ENCODE measurements at regions not wholly inside any gene's neighbourhood (a gene's known extent, or its start where the extent isn't known, plus 50 kb on each side); places are given as distances from the start of the nearest gene placed in this dataset.

DNA sequence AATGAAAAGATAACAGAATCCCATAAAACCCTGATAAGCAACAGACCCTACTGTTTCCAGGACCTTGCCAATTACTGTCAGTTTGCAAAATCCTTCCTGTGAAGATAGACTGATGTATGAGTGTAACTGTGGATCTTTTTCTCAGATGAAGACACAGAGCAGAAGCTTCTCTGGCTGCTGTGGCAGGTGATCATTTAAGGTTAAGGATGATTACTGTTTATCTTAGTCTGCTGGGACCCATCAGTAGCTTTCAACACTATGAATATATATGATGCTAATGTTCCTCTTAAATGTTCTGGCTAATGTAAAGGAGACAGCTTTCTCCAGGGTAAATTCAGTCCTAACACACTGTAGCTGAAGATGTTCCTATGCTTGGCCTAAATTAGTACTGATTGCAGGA lies 56.0 kb upstream of the CTTNBP2 start:
- no peak for DNase-seq

DNA sequence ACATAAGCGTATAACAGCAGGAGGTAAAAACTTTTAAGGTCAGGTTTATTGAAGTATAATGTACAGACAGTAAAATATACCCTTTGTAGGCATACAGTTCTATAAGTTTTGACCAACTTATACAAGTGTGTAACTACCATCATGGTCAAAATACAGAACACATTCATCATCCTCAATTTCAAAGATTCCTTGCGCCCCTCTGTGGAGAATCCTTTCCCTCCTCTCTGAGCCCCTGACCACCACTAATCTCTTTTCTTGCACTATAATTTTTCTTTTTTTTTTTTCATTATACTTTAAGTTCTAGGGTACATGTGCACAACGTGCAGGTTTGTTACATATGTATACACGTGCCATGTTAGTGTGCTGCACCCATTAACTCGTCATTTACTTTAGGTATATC lies 58.1 kb upstream of the CTTNBP2 start:
- DNase-seq, result no peak

DNA sequence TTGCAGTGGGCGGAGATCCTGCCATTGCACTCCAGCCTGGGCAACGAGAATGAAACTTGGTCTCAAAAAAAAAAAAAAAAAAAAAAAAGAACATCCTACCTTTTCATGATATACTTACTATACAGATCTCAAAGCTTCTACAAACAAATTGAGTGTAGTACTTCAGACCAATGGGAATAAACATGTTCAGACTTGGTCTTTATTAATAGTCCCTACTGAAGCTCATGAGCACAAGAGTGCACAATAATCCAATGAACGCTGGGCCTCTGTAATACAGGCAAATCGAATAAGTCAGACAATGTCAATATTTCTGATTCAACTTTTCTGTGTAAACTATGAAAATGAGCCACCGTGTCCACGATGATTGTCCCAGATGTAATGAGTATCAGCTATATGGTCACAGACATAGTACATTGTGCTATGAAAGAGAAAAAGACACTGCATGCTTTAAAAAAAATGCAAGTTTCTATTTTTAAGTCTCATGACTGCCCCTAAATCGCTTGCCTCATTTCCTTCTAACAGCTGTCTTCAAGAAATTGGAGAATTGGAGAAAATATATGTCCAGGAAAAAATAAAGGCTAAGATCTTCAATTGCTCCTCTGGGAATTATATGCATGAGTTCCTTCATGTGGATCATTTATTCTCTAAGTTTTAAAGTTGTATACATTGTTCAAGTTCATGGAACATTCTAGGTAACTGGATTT lies 64.0 kb upstream of the CTTNBP2 start:
- no peak for DNase-seq

DNA sequence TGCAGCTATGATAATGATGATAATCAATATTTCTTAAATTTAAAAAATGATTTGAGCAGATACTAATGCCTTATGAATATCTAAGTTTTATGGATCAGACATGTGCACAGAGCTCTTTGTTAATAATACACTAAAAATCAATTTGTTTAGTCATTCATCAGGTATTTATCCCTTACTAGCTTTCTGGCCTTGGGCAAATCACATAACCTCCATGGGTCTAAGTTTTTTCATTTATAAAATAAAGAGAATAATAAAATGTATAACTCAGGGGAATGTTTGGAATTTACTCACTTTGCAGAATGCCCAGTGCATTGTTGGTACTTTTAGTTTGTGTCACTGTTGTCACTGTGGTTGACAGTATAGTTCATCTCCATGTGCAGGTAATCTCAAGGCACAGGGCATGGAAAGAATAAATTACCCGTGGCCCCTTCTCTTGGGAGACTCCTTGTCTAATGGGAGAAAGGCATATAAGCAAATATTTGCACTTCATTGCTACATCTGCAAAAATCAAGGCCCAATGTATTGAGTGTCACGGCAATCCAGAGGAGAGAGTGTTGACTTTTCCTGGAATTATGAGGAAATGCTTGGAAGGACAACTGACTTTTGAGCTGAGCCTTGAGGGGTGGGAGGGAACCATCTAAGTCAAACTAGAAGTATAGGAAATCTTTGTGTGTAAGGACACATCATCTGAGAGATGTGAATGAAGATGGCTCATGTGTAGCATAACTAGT lies 64.7 kb upstream of the CTTNBP2 start:
- DNase-seq, result no peak

DNA sequence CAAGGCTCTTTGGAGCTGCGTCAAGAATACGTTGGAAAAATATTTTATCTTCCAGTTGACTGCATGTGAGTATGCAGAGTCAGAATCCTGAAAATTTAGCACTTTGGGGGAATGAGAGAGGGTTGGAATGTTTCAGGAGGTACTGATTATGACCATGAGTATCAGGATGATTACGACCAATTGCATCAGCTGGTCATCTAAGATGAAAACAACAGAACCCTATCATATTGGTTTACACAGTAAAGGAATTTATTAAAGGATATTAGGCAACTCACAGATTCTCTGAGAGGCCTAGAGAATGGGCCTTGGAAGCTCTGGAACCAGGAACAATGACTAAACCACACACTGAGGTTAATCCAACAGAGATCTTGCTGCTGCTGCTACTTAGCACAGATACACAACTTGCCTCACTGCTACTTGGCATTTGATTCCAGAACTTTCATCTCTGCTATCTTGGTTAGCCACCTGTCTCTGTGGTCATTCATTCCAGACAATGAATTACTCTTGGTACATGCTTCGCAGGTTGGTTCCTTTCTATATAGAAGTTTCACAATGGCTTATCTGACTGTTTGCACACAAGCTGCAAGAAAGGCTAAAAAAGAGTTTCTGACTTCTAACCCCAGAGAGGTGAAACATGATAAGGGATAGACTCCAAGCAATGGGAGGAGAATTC lies 68.0 kb upstream of the CTTNBP2 start:
- no peak for DNase-seq

DNA sequence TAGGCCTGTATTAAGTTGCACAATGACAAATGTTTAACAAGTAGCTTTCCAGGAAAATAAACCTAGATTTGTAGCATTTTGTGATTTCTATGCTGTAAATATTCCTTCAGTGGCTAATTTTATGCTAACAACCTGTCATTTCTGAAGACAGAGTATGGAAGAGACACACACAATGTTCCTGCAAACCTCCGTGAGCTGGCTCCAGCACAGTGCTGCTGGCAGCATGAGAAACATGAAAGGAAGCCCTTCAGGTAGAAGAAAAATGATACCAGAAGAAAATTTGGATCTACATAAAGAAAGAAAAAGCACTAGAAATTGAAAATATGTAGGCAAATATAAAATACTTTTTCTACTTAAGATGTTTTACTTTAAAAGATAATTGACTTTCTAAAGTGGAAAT lies 69.5 kb upstream of the CTTNBP2 start:
- no peak for DNase-seq

DNA sequence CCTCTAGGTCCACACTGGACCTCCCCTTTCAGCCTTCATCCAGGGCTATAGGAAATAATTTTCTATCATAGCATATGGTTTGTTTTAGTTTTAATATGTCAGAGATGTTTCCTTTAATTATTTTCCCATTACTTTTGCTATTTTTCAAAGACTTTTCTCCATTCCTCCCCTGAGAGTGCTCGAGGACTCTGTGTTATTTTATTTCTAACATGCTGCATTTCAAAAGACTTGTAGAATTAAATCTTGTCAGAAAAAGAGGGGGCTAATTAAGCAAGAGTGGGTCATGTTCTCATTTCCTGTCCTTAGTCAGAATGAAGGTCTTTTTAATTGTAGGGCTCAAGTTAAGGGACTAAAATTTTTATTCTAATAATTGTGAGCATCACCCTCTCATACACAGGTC lies 71.6 kb upstream of the CTTNBP2 start:
- DNase-seq, result no peak

DNA sequence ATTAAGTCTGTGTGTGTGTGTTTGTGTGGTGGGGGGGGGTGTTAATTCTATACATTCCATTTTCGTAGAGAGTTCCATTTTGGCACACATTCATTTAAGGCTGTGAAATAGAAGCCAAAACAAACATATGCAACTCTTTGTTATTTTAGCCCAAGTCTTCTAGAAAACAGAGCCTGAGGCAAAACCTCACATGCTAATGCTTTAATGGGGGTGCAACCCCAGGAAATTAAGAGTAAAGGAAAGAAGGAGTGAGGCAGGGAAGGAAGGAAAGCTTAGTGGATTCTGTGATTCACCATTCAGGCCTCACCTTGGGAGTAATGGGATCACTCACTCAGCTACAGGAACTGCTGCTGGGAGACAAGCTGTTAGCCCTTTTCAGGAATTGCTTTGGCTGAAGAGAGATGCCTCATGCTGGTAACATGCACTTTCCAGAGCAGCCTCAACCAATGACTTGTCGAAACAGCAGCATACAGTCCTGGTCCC lies 73.0 kb upstream of the CTTNBP2 start:
- DNase-seq, result no peak

- DNase-seq, result no peak
These were observed 76.0 kb upstream of the CTTNBP2 start for GRCh38 chr7:117949232-117949631.

DNA sequence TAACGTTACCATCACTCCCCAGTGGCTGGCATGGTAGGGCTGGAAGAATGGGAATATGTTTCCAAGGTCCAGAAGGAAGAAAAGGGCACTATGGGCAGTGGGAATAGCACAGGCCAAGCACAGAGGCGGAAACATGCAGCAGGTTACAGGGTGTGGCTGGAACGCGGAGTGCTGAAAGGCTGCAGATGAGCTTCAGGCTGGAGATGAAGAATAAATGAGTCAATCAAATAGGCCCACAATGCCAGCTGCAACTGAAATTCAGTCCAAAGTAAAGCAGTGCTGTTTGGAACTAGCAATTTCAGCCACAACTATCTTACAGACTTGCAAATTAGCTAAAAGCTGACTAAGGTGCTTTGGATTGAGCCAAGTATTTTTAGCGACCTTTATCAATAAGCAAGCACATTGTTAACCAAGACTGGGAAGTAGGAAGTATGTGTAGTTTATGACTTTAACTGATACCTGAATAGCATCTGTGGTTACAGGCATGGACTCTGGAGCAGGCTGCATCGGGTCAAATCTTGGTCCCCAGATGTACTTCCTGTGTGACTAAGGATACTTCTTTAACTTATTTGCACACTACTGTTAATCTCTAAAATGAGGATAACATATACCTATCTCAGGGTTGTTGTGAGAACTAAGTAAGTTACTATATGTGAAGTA lies 77.5 kb upstream of the CTTNBP2 start:
- DNase-seq, result no peak

DNA sequence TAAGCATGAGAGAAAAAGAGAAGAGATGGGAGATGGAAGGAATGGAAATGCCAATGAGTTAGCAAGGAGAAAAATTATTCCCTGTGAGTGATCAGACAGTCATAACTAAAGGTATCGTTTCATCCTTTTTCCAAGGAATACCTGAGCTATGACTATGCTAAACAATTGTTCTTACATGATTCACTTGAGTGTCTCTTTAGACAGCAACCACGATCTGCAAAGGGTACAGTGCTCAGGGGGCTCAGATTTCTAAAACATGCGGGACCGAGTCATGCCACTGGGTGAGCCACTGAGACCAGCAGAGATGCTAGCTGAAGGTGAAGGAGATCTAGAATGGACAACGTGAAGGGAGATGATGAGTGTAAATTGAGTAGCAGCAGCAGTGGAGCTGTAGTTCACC lies 78.0 kb upstream of the CTTNBP2 start:
- DNase-seq, result no peak

DNA sequence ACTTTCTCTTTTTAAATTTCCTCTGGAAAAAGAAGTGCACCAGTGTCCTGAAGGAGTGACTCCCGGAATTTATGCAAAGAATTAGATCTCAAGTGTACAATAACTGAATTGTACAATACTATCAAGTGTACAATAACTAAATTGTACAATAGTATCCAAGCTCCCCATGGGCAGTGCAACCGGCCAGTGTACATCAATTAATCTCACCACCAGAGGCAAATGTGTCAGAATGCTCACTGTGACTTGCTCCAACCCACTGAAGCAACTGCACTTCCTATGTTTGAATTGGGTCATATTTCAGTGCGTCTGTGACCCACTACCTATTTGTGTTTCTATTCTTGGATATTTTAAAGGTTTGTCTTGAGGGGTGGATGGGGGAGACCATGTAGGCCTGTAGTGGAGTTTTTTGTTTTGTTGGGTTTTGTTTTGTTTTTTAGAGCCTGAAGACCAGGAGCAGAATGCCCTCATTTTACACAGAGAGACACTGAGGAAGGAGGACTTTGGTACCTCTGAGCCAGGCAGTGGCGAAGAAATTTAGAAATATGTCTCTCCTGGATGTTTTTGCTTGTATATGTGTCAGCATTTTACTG lies 78.5 kb upstream of the CTTNBP2 start:
- no peak for DNase-seq

- DNase-seq, result no peak
These were observed 81.8 kb upstream of the CTTNBP2 start for GRCh38 chr7:117955046-117955445.

DNA sequence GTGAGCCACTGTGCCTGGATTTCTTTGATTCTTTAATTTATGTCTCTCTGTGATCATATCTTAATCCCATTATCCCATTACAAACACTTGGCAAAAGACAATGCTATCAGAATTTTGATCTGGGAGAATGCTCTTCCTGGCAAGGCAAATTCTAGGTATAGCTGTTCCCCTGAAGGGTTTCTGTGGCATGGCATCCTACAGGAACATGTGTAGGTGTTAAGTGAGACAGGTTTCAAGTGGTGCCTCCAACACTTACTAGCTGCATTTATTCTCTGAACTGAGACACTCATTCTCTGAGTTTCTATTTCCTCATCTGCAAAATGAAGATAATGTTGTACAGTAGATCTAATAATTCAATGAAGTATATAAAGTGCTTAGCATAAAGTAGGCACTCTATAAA lies 87.1 kb upstream of the CTTNBP2 start:
- no peak for DNase-seq

- no peak for DNase-seq
These were observed 88.0 kb upstream of the CTTNBP2 start for GRCh38 chr7:117961235-117961634.

- DNase-seq, result no peak
These were observed 89.2 kb upstream of the CTTNBP2 start for GRCh38 chr7:117962366-117962994.

- DNase-seq, result no peak
These were observed 90.3 kb upstream of the CTTNBP2 start for GRCh38 chr7:117963264-117964197.

GRCh38 chr7:117970801-117971200 lies 97.6 kb upstream of the CTTNBP2 start:
- no peak for DNase-seq

- no peak for DNase-seq
These were observed 98.5 kb upstream of the CTTNBP2 start for GRCh38 chr7:117971556-117972244.

DNA sequence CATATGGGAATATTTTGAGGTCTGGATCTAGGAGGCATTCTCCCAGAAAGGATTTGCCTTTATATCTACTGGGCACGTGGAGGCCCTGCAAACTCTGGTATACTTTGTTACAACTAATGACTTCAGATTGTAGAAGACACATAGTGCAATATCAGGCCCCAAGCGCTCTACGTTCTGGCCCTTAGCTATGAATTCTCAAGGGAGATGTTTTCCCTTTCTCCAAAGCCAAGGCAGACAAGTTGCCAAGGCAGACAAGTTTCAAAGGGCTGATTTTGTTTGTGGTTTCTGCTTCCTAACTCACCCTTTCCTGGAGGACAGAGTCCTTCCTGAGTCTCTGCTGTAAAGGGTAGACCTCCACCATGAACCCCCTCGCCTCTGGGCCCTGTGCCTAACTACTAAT lies 99.4 kb upstream of the CTTNBP2 start:
- no peak for DNase-seq

- DNase-seq, result no peak
These were observed 100.7 kb upstream of the CTTNBP2 start for GRCh38 chr7:117973975-117974374.
